Osteocyte (in vitro differentiated cells): ENCODE measurements at regions not wholly inside any gene's neighbourhood (a gene's known extent, or its start where the extent isn't known, plus 50 kb on each side); places are given as distances from the start of the nearest gene placed in this dataset.

Source experiments
- DNase-seq: peaks from one replicate; pipeline ENCODE4 v3.0.0; 2021; ENCODE audit warnings: mixed read lengths; ENCODE audit not compliant: unreplicated experiment; ENCODE audit errors: extremely low spot score
- H3K27ac Mint-ChIP-seq: one replicate; pipeline ENCODE4 v1.8.0; 2021; ENCODE audit warnings: mild to moderate bottlenecking, mixed read lengths; ENCODE audit not compliant: unreplicated experiment
- H3K27me3 Mint-ChIP-seq: one replicate; pipeline ENCODE4 v1.8.0; 2021; ENCODE audit warnings: mixed read lengths; ENCODE audit not compliant: unreplicated experiment
- H3K36me3 Mint-ChIP-seq: one replicate; pipeline ENCODE4 v1.8.0; 2021; ENCODE audit warnings: mixed read lengths; ENCODE audit not compliant: unreplicated experiment
- H3K4me1 Mint-ChIP-seq: one replicate; pipeline ENCODE4 v1.8.0; 2021; ENCODE audit warnings: mixed read lengths; ENCODE audit not compliant: unreplicated experiment
- H3K4me3 Mint-ChIP-seq: one replicate; pipeline ENCODE4 v1.8.0; 2021; ENCODE audit warnings: mild to moderate bottlenecking, moderate library complexity, mixed read lengths; ENCODE audit not compliant: unreplicated experiment
- H3K9me3 Mint-ChIP-seq: one replicate; pipeline ENCODE4 v1.8.0; 2021; ENCODE audit warnings: mixed read lengths; ENCODE audit not compliant: unreplicated experiment
- CTCF ChIP-seq: fragments of 200-600 bp; sonication (generic); IDR thresholded peaks from 2 replicates; pipeline ENCODE4 v1.5.0; 2021; ENCODE audit warnings: antibody characterized with exemption, mild to moderate bottlenecking, moderate library complexity

- no peak for DNase-seq
- Mint-ChIP-seq H3K27ac (no peak overlapping the region), H3K4me3 (no peak overlapping the region), H3K27me3 (peaks cover 2% of the 10 kb centered on the region), H3K36me3 (no peaks in the 10 kb centered on the region), H3K4me1 (no peaks in the 10 kb centered on the region), H3K9me3 (no peaks in the 10 kb centered on the region)
- no peak for TF ChIP-seq CTCF
Observed at GRCh38 chr5:74355041-74355824, 285.3 kb downstream of the ENC1 start.

GRCh38 chr5:74352256-74352655 lies 288.3 kb downstream of the ENC1 start:
- H3K27ac Mint-ChIP-seq: no peak overlapping the region
- no peak for TF ChIP-seq CTCF
- no peak overlapping the region for H3K4me3 Mint-ChIP-seq
- H3K36me3 Mint-ChIP-seq: no peaks in the 10 kb centered on the region
- no peak for DNase-seq
- no peaks in the 10 kb centered on the region for H3K9me3 Mint-ChIP-seq
- peaks cover 9% of the 10 kb centered on the region for H3K27me3 Mint-ChIP-seq
- no peaks in the 10 kb centered on the region for H3K4me1 Mint-ChIP-seq

GRCh38 chr5:74342948-74343682 lies 297.4 kb downstream of the ENC1 start:
- Mint-ChIP-seq H3K4me3 (no peak overlapping the region), H3K36me3 (no peaks in the 10 kb centered on the region), H3K27ac (no peak overlapping the region), H3K9me3 (no peaks in the 10 kb centered on the region), H3K4me1 (peaks cover 28% of the 10 kb centered on the region), H3K27me3 (no peaks in the 10 kb centered on the region)
- no peak for DNase-seq
- TF ChIP-seq CTCF: no peak

DNA sequence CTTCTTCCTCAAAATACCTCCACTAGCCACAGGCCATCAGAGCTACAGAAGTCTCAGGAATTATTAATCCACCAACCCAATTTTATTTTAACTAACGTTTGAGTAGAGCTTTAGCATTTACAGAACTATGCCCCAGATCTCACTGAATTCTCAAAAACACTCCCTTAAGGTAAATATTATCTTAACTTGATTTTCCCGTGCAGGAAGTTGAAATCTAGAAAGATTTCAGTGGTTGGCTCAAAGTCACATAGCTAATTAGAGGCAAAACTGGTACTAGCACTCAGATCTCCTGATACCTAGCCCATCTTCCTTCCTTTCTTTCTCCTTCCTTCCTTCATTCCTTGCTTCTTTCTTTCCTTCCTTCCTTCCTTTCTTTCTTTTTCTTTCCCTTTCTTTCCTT lies 298.3 kb downstream of the ENC1 start:
- no peak for DNase-seq
- Mint-ChIP-seq H3K27me3 (no peaks in the 10 kb centered on the region), H3K27ac (peak overlapping the region; percentile 33), H3K9me3 (no peaks in the 10 kb centered on the region), H3K4me3 (no peak overlapping the region), H3K4me1 (peaks cover 28% of the 10 kb centered on the region), H3K36me3 (no peaks in the 10 kb centered on the region)
- no peak for TF ChIP-seq CTCF

GRCh38 chr5:74341221-74341620 lies 299.3 kb downstream of the ENC1 start:
- DNase-seq: no peak
- no peaks in the 10 kb centered on the region for H3K27me3 Mint-ChIP-seq
- peaks cover 29% of the 10 kb centered on the region for H3K4me1 Mint-ChIP-seq
- no peak overlapping the region for H3K27ac Mint-ChIP-seq
- H3K36me3 Mint-ChIP-seq: no peaks in the 10 kb centered on the region
- H3K4me3 Mint-ChIP-seq: no peak overlapping the region
- no peaks in the 10 kb centered on the region for H3K9me3 Mint-ChIP-seq
- no peak for TF ChIP-seq CTCF
